ENCODE measurements at regions not wholly inside any gene's neighbourhood (a gene's known extent, or its start where the extent isn't known, plus 50 kb on each side); places are given as distances from the start of the nearest gene placed in this dataset.
"Not testable (repeated sequence)": the region's sequence is repeated elsewhere in the genome, so short reads cannot be mapped to it uniquely, and the experiment has no call there.

DNA sequence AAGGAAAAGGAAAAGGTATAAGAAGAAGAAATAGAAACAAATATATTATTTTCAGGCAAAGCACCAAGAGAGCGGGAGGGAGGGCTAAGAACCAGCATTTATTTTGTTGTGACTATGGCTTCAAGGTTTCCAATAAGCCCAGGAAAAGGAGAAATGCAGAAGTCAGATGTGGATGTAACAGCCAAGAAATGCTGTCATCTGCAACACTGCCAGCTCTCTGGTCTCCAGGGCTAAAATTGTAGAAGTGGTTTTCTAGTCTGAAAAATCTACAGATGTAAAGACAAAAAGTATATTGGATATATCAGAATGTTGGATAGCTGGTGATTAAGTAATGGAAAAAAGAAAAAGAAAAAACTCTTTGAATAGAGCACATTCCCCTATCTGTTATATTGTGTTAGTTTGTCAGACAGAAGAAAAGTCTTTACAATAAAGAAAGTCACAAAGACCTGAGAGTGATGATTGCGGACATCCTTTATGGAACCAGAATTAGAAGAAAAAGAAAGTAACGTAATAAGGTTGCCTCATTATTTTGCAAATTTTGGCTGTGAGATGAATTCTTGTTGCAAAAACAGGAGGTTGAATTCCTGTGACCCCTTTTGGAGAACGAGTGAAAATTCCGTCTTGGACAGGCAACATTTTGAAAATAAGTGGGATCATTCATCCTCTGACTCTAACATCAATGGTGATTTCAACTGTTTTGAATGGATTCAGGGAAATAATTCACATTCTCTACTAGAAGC, 938.1 kb downstream of the TTLL7 start:
- no peak for DNase-seq (ENCODE audit: low spot score)
- TF ChIP-seq, protein P1, sequence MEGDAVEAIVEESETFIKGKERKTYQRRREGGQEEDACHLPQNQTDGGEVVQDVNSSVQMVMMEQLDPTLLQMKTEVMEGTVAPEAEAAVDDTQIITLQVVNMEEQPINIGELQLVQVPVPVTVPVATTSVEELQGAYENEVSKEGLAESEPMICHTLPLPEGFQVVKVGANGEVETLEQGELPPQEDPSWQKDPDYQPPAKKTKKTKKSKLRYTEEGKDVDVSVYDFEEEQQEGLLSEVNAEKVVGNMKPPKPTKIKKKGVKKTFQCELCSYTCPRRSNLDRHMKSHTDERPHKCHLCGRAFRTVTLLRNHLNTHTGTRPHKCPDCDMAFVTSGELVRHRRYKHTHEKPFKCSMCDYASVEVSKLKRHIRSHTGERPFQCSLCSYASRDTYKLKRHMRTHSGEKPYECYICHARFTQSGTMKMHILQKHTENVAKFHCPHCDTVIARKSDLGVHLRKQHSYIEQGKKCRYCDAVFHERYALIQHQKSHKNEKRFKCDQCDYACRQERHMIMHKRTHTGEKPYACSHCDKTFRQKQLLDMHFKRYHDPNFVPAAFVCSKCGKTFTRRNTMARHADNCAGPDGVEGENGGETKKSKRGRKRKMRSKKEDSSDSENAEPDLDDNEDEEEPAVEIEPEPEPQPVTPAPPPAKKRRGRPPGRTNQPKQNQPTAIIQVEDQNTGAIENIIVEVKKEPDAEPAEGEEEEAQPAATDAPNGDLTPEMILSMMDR (IDR thresholded peaks at IDR 0.05; ENCODE audit: borderline replicate concordance, control extremely low read depth, extremely low read depth, insufficient read depth, missing control alignments): no peak
- in situ Hi-C loops (cut with MboI; ENCODE audit: low sequenced_read_pairs, unreplicated experiment): no loop called here

DNA sequence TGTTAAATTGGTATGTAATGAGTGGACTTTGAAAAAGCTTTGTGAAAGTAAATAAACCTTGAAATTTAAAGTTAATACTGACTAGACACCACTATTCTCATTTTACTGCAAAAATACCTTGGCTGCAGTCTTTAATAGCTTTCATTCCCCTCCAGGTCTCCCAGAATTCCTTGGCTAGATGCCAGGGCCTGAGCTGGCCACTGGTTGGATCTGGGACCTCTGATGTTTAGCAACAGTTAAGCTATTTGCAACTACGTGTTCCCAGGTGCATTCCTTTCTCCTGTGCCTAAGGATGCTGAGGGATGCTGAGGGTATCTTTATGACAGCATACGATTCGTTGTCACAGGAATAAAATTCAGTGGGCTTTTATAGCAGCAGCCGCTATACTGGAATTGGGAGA, 938.7 kb downstream of the TTLL7 start:
- TF ChIP-seq, protein P1 (IDR thresholded peaks at IDR 0.05; ENCODE audit: borderline replicate concordance, control extremely low read depth, extremely low read depth, insufficient read depth, missing control alignments): no peak
- in situ Hi-C loops (cut with MboI; ENCODE audit: low sequenced_read_pairs, unreplicated experiment): no loop called here
- no peak for DNase-seq (ENCODE audit: low spot score)

GRCh38 chr1:83058327-83058726, 940.6 kb downstream of the TTLL7 start:
- DNase-seq (ENCODE audit: low spot score): no peak
- in situ Hi-C loops (cut with MboI; ENCODE audit: low sequenced_read_pairs, unreplicated experiment): no loop called here
- TF ChIP-seq, protein P1 (IDR thresholded peaks at IDR 0.05; ENCODE audit: borderline replicate concordance, control extremely low read depth, extremely low read depth, insufficient read depth, missing control alignments): no peak

DNA sequence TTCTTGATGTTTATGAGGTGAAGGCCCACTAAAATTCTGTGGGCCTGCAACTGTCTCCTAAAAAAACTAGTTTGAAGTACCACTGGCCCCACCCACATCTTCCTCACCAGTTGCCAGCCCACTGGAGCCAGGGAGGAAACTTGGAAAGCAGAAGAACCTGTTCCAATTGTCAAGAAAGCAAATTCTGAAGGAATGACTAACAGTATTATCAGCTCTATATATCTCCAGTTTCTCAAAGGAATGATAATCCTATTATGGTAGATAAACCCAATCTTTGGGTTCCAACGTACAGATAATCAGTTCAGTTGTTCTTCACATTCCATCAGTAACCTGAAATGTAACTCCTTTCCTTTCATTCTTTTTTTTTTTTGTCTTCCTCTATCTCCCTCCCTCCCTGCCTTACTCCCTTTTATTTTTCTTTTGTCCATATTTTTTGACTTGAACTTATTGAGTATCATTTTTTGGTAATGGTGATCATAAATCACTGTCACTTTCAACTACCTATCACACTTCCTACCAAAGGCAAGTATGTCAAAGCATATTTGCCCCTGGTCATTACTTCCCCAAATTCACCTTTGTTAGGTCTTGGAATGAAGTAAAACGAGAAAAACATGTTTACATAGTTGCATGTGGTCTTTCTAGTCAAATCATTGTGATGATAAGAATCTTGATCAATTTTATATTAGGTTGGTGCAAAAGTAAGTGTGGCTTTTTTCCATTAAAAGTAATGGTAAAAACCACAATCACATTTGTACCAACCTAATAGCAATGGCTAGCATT, 943.4 kb downstream of the TTLL7 start:
- DNase-seq (ENCODE audit: low spot score): no peak
- in situ Hi-C loops (cut with MboI; ENCODE audit: low sequenced_read_pairs, unreplicated experiment): no loop called here
- TF ChIP-seq, protein P1 (IDR thresholded peaks at IDR 0.05; ENCODE audit: borderline replicate concordance, control extremely low read depth, extremely low read depth, insufficient read depth, missing control alignments): no peak

DNA sequence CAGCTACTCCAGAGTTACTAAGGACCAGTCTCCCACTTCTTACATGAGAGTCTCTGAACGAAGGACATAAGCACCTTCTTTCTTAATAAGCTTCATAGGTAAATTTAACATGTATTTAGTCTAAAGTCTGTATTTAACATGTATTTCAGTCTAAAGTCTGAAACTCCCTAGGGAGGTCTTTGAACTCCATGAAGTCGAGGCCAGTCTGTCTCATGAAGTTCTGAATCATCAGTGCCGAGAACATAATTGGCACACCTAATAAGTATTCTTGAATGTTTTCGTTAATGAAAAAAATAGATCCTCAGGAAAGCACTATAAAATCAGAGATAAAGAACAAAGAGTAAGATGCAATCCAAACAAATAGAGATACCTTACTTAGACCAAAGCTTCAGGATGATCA, 945.5 kb downstream of the TTLL7 start:
- in situ Hi-C loops (cut with MboI; ENCODE audit: low sequenced_read_pairs, unreplicated experiment): no loop called here
- no peak for DNase-seq (ENCODE audit: low spot score)
- TF ChIP-seq, protein P1 (IDR thresholded peaks at IDR 0.05; ENCODE audit: borderline replicate concordance, control extremely low read depth, extremely low read depth, insufficient read depth, missing control alignments): no peak

GRCh38 chr1:83052865-83053264, 946.1 kb downstream of the TTLL7 start:
- in situ Hi-C loops (cut with MboI; ENCODE audit: low sequenced_read_pairs, unreplicated experiment): no loop called here
- TF ChIP-seq, protein P1 (IDR thresholded peaks at IDR 0.05; ENCODE audit: borderline replicate concordance, control extremely low read depth, extremely low read depth, insufficient read depth, missing control alignments): no peak
- DNase-seq (ENCODE audit: low spot score): no peak

- in situ Hi-C loops (cut with MboI; ENCODE audit: low sequenced_read_pairs, unreplicated experiment); DNase-seq (ENCODE audit: low spot score): not testable (repeated sequence)
Measured at GRCh38 chr1:83051053-83051452, 947.9 kb downstream of the TTLL7 start.
